Upper lobe of left lung (tissue), 6 donors: ENCODE measurements at regions not wholly inside any gene's neighbourhood (a gene's known extent, or its start where the extent isn't known, plus 50 kb on each side); places are given as distances from the start of the nearest gene placed in this dataset.

ENCODE experiments used
- ATAC-seq, 2 donors: fragments of 200-7000 bp; cut with Tn5 transposase; one replicate each; pipeline ENCODE4 v1.9.1; 2022; ENCODE audit warnings: mild to moderate bottlenecking in 2 of 2, moderate library complexity in 2 of 2; ENCODE audit not compliant: low FRiP score in 2 of 2
- DNase-seq, 2 donors: peaks; one replicate each; pipeline ENCODE4 v3.0.0-alpha.2; 2019 to 2020
- H3K27ac ChIP-seq, 4 donors: fragments of 200-600 bp; sonication (generic); one replicate each; pipeline ENCODE4 v1.5.1; 2016 to 2019
- H3K27me3 ChIP-seq, 4 donors: fragments of 200-600 bp; sonication (generic); one replicate each; pipeline ENCODE4 v1.5.1; 2017 to 2019
- H3K36me3 ChIP-seq, 4 donors: fragments of 200-600 bp; sonication (generic); one replicate each; pipeline ENCODE4 v1.5.1; 2016 to 2019
- H3K4me1 ChIP-seq, 4 donors: fragments of 200-600 bp; sonication (generic); one replicate each; pipeline ENCODE4 v1.5.1; 2018 to 2019
- H3K4me3 ChIP-seq, 4 donors: fragments of 200-600 bp; sonication (generic); one replicate each; pipeline ENCODE4 v1.5.1; 2017 to 2019; ENCODE audit warnings: mild to moderate bottlenecking in 2 of 4, moderate library complexity in 1 of 4
- H3K9me3 ChIP-seq, 4 donors: fragments of 200-600 bp; sonication (generic); one replicate each; pipeline ENCODE4 v1.5.1; 2018 to 2019
- EP300 ChIP-seq, 4 donors: sonication (generic); formaldehyde crosslinking; IDR thresholded peaks; one replicate each; pipeline ENCODE4 v1.5.1; 2017; ENCODE audit warnings: antibody characterized with exemption in 4 of 4, control low read depth in 2 of 4
- POLR2A ChIP-seq, 4 donors: fragments of 450-650 bp; IDR thresholded peaks; one replicate each; pipeline ENCODE4 v1.5.1; 2016 to 2017; ENCODE audit warnings: antibody characterized with exemption in 4 of 4, mild to moderate bottlenecking in 2 of 4
- POLR2AphosphoS5 ChIP-seq, 2 donors: sonication (generic); formaldehyde crosslinking; IDR thresholded peaks; one replicate each; pipeline ENCODE4 v1.5.1; 2017; ENCODE audit warnings: antibody characterized with exemption in 2 of 2
- WGBS, 2 donors: methylation state at CpG; one replicate each; pipeline ENCODE4 v1.1.5; 2017 to 2018; 5-methylcytosine and 5-hydroxymethylcytosine counted together
- TF ChIP-seq, protein P1 (sequence below), 6 experiments: fragments of 450-650 bp in 4 of 6; fragments of 200-600 bp in 2 of 6; sonication (generic) in 2 of 6; IDR thresholded peaks; one replicate each; pipeline ENCODE4 v1.5.1; 2016 to 2019; ENCODE audit warnings: antibody characterized with exemption in 6 of 6
- donor health status: DM: no; HTN: no; CAD: no; lungs with moderate emphysema.
- donor health status: DM: no; HTN: yes; CAD: no; lungs with severe emphysema.

DNA sequence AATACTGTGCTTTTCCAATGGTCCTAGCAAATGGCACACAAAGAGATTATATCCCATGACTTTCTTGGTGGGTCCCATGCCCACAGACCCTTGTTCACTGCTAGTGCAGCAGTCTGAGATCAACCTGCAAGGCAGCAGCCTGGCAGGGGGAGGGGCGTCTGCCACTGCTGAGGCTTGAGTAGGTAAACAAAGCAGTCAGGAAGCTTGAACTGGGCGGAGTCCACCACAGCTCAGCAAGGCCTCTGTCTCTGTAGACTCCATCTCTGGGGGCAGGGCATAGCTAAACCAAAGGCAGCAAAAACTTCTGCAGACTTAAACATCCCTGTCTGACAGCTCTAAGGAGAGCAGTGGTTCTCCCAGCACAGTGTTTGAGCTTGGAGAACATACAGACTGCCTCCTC is 82.9 kb downstream of the ZNF737 start:
- Histone ChIP-seq H3K27me3 (no peaks in the 10 kb centered on the region), H3K4me1 (no peaks in the 10 kb centered on the region), H3K9me3 (peaks cover 0 to 10% (median 4%) of the 10 kb centered on the region in 4 donors), H3K27ac (no peak overlapping the region), H3K4me3 (no peak overlapping the region), H3K36me3 (no peaks in the 10 kb centered on the region)
- 24% methylated on average over 2 of the region's 2 CpGs; no CpG with 5 or more reads in 1 of the 2 donors for WGBS, 2 donors
- DNase-seq, result no peak
- no peak for ATAC-seq
- TF ChIP-seq EP300 (IDR thresholded peaks at IDR 0.05) (no peak), POLR2A (IDR thresholded peaks at IDR 0.05) (no peak), POLR2AphosphoS5 (IDR thresholded peaks at IDR 0.05) (no peak)
- TF ChIP-seq, protein P1, sequence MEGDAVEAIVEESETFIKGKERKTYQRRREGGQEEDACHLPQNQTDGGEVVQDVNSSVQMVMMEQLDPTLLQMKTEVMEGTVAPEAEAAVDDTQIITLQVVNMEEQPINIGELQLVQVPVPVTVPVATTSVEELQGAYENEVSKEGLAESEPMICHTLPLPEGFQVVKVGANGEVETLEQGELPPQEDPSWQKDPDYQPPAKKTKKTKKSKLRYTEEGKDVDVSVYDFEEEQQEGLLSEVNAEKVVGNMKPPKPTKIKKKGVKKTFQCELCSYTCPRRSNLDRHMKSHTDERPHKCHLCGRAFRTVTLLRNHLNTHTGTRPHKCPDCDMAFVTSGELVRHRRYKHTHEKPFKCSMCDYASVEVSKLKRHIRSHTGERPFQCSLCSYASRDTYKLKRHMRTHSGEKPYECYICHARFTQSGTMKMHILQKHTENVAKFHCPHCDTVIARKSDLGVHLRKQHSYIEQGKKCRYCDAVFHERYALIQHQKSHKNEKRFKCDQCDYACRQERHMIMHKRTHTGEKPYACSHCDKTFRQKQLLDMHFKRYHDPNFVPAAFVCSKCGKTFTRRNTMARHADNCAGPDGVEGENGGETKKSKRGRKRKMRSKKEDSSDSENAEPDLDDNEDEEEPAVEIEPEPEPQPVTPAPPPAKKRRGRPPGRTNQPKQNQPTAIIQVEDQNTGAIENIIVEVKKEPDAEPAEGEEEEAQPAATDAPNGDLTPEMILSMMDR (IDR thresholded peaks at IDR 0.05), result no peak

DNA sequence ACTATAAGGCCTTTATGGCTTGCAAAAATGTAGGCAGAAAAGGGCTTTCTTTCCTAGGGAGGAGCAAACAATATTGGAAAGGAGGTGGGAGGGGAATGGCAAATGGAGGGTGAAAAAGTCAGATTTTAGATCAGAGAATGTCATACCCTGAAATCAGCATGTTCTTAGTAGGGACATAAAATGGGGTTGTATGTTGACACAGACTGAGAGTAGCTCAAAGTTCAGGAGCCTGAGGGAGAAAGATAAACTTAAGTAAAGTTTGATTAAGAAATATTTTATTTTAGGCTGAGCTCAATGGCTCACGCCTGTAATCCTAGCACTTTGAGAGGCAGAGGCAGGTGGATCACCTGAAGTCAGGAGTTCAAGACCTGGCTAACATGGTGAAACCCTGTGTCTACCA is 83.8 kb downstream of the ZNF737 start:
- Histone ChIP-seq H3K4me1 (no peaks in the 10 kb centered on the region), H3K27me3 (no peaks in the 10 kb centered on the region), H3K27ac (no peak overlapping the region), H3K36me3 (no peaks in the 10 kb centered on the region), H3K9me3 (peaks cover 0 to 10% (median 4%) of the 10 kb centered on the region in 4 donors), H3K4me3 (no peak overlapping the region)
- WGBS, 2 donors, result 59 to 82% methylated on average over 1 of the region's 1 CpG
- TF ChIP-seq, protein P1 (IDR thresholded peaks at IDR 0.05), result no peak
- no peak for TF ChIP-seq EP300 (IDR thresholded peaks at IDR 0.05)
- no peak for TF ChIP-seq POLR2A (IDR thresholded peaks at IDR 0.05)
- no peak for TF ChIP-seq POLR2AphosphoS5 (IDR thresholded peaks at IDR 0.05)
- ATAC-seq (no peak), DNase-seq (no peak)

DNA sequence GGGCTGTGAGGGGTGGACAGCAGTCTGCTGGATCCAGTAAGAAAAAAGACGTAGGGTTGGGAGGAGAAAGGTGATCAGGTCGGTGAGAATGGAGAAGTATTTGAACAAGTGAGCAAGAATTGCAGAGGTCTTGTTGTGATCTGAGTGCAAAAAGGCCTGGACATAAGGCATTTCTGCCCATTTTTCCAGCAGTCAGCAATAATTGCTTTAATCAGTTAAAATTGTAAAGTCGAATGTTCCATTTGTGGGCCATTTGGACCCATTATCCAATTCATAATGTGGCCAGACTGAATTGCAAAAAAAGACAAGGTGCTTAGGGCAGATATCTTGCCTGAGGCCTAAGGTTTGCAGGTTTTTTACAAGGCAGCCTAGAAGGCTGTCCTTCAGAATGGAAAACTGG is 86.1 kb downstream of the ZNF737 start:
- no peak overlapping the region for H3K4me3 ChIP-seq
- WGBS, 2 donors, result 81 to 84% methylated on average over 3 of the region's 3 CpGs
- no peak for DNase-seq

DNA sequence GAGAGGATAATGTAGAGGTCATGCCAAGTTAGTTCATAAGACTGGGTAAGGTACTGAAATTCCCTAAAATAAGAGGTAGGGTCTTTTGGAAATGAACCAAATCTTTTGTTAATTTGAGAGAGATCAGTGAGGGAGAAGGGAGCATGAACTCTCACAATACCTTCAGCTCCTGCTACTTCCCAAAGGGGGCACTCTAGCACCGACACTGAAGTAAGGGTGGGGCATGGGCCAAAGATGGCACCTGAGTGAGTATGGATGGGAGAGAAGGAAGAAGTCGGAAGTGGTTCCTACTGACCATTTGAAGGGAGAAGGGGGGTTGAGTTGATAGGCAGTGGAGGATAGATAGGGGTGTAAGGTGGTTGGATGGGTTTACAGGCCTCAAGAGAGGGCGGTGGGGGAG is 86.6 kb downstream of the ZNF737 start:
- ATAC-seq (no peak), DNase-seq (no peak)
- Histone ChIP-seq H3K27me3 (no peaks in the 10 kb centered on the region), H3K9me3 (peaks cover 0 to 9% (median 4%) of the 10 kb centered on the region in 4 donors), H3K27ac (no peak overlapping the region), H3K4me3 (no peak overlapping the region), H3K4me1 (no peaks in the 10 kb centered on the region), H3K36me3 (no peaks in the 10 kb centered on the region)
- 88 to 95% methylated on average over 3 of the region's 3 CpGs for WGBS, 2 donors
- TF ChIP-seq, protein P1 (IDR thresholded peaks at IDR 0.05), result no peak
- TF ChIP-seq EP300 (IDR thresholded peaks at IDR 0.05) (no peak), POLR2A (IDR thresholded peaks at IDR 0.05) (no peak), POLR2AphosphoS5 (IDR thresholded peaks at IDR 0.05) (no peak)

More for the DNA sequence above, 86.1 kb downstream of the ZNF737 start:
- no peak for ATAC-seq
- TF ChIP-seq POLR2AphosphoS5 (IDR thresholded peaks at IDR 0.05) (no peak), EP300 (IDR thresholded peaks at IDR 0.05) (no peak), POLR2A (IDR thresholded peaks at IDR 0.05) (no peak)
- TF ChIP-seq, protein P1 (IDR thresholded peaks at IDR 0.05), result no peak
- Histone ChIP-seq H3K9me3 (peaks cover 0 to 7% (median 4%) of the 10 kb centered on the region in 4 donors), H3K36me3 (no peaks in the 10 kb centered on the region), H3K4me1 (no peaks in the 10 kb centered on the region), H3K27ac (no peak overlapping the region), H3K27me3 (no peaks in the 10 kb centered on the region)

DNA sequence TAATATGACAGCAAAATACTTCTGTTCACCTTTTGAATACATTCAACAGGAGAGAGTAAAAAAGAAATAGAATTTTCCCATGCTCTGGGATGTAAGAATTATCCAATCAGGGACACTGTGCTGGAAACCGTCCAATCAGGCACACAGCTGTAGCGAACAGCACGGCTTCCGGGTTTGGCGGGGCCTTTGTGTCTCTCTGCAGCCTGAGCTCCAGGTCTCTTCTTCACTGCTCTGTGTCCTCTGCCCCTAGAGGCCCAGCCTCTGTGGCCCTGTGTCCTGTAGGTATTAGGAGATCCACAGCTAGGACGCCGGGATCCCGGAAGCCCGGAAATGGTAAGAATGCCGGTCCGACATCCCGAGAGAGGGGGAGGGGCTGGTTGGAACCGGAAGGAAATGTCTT is 92.7 kb downstream of the ZNF737 start:
- no peak for TF ChIP-seq POLR2A (IDR thresholded peaks at IDR 0.05)
- TF ChIP-seq, protein P1 (IDR thresholded peaks at IDR 0.05), result no peak
- no peak for TF ChIP-seq EP300 (IDR thresholded peaks at IDR 0.05)
- no peak for TF ChIP-seq POLR2AphosphoS5 (IDR thresholded peaks at IDR 0.05)
- Histone ChIP-seq H3K4me1 (peaks cover 4 to 5% (median 4%) of the 10 kb centered on the region in 4 donors), H3K27me3 (no peaks in the 10 kb centered on the region), H3K4me3 (no peak overlapping the region), H3K9me3 (peaks cover 0 to 11% (median 0%) of the 10 kb centered on the region in 4 donors), H3K27ac (no peak overlapping the region), H3K36me3 (no peaks in the 10 kb centered on the region)
- 96% methylated on average over 5 to 13 of the region's 13 CpGs for WGBS, 2 donors
- DNase-seq (no peak), ATAC-seq (no peak)
